GM23338 (cell line): ENCODE measurements at regions not wholly inside any gene's neighbourhood (a gene's known extent, or its start where the extent isn't known, plus 50 kb on each side); places are given as distances from the start of the nearest gene placed in this dataset.
A peak's percentile ranks its signal among the peaks of the same experiment; 100 is the strongest.

ENCODE experiments used
- ATAC-seq: fragments of 200-7000 bp; cut with Tn5 transposase; 3 replicates; pipeline ENCODE4 v1.9.1; 2020
- DNase-seq: peaks from one replicate; pipeline ENCODE4 v3.0.0-alpha.2; 2015; ENCODE audit warnings: low spot score
- H2AFZ ChIP-seq: fragments of 200-600 bp; sonication (generic); 2 replicates; pipeline ENCODE4 v1.8.0; 2016; ENCODE audit warnings: antibody characterized with exemption, mild to moderate bottlenecking, moderate library complexity
- H3F3A ChIP-seq: fragments of 200-600 bp; sonication (generic); replicated peaks from 2 replicates; pipeline ENCODE4 v1.8.0; 2017; ENCODE audit warnings: antibody characterized with exemption, mixed run types, low read depth
- H3K27ac ChIP-seq: fragments of 200-600 bp; sonication (generic); 2 replicates; pipeline ENCODE4 v1.6.1; 2016; ENCODE audit warnings: low read depth
- H3K27me3 ChIP-seq: fragments of 200-600 bp; sonication (generic); 2 replicates; pipeline ENCODE4 v1.8.0; 2016; ENCODE audit warnings: mild to moderate bottlenecking, mixed run types, moderate library complexity; ENCODE audit not compliant: insufficient read depth
- H3K36me3 ChIP-seq: fragments of 200-600 bp; sonication (generic); 2 replicates; pipeline ENCODE4 v1.8.0; 2016; ENCODE audit warnings: mild to moderate bottlenecking; ENCODE audit not compliant: insufficient read depth
- H3K4me1 ChIP-seq: fragments of 200-600 bp; sonication (generic); 2 replicates; pipeline ENCODE4 v1.8.0; 2016; ENCODE audit warnings: mild to moderate bottlenecking, moderate library complexity; ENCODE audit not compliant: insufficient read depth
- H3K4me2 ChIP-seq: fragments of 200-600 bp; sonication (generic); 2 replicates; pipeline ENCODE4 v1.7.1; 2017; ENCODE audit warnings: mixed run types
- H3K4me3 ChIP-seq: fragments of 200-600 bp; sonication (generic); 2 replicates; pipeline ENCODE4 v1.6.1; 2016; ENCODE audit warnings: mixed run types
- H3K79me2 ChIP-seq: fragments of 200-600 bp; sonication (generic); replicated peaks from 2 replicates; pipeline ENCODE4 v1.8.0; 2017; ENCODE audit warnings: mild to moderate bottlenecking; ENCODE audit not compliant: insufficient read depth
- H3K9me2 ChIP-seq: fragments of 200-600 bp; sonication (generic); 2 replicates; pipeline ENCODE4 v1.8.0; 2017; ENCODE audit not compliant: insufficient read depth
- H4K20me1 ChIP-seq: fragments of 200-600 bp; sonication (generic); replicated peaks from 2 replicates; pipeline ENCODE4 v1.8.0; 2017; ENCODE audit warnings: mild to moderate bottlenecking; ENCODE audit not compliant: insufficient read depth
- H3K27ac Mint-ChIP-seq: 2 replicates; pipeline ENCODE4 v1.8.0; 2020; ENCODE audit warnings: inconsistent platforms, mild to moderate bottlenecking, moderate library complexity, mixed read lengths
- H3K27me3 Mint-ChIP-seq: 3 replicates; pipeline ENCODE4 v1.8.0; 2022; ENCODE audit warnings: low read depth, mild to moderate bottlenecking, moderate library complexity, mixed read lengths, inconsistent platforms; ENCODE audit not compliant: insufficient read depth, poor library complexity
- H3K36me3 Mint-ChIP-seq: 3 replicates; pipeline ENCODE4 v1.8.0; 2021; ENCODE audit warnings: low read depth, mild to moderate bottlenecking, inconsistent platforms, moderate library complexity, mixed read lengths
- H3K4me1 Mint-ChIP-seq: 3 replicates; pipeline ENCODE4 v1.8.0; 2020; ENCODE audit warnings: mild to moderate bottlenecking, inconsistent platforms, mixed read lengths
- H3K4me3 Mint-ChIP-seq: 3 replicates; pipeline ENCODE4 v1.8.0; 2021; ENCODE audit warnings: moderate library complexity, mild to moderate bottlenecking, inconsistent platforms, mixed read lengths
- H3K9me3 Mint-ChIP-seq: 3 replicates; pipeline ENCODE4 v1.8.0; 2020; ENCODE audit warnings: moderate library complexity, mild to moderate bottlenecking, inconsistent platforms, mixed read lengths
- JUNB ChIP-seq: IDR thresholded peaks from one replicate; pipeline ENCODE4 v1.6.1; 2016; ENCODE audit warnings: antibody characterized with exemption; ENCODE audit not compliant: unreplicated experiment
- STAT1 ChIP-seq: IDR thresholded peaks from one replicate; pipeline ENCODE4 v1.6.1; 2016; ENCODE audit warnings: antibody characterized with exemption; ENCODE audit not compliant: unreplicated experiment
- ZNF114 ChIP-seq: fragments of 250-450 bp; sonication (Bioruptor Pico); IDR thresholded peaks from 2 replicates; pipeline ENCODE4 v1.5.0; 2020; ENCODE audit warnings: mild to moderate bottlenecking, moderate library complexity
- TF ChIP-seq, protein P1 (sequence below), 2 experiments: fragments of 200-600 bp in 1 of 2; sonication (generic) in 1 of 2; conservative IDR thresholded peaks; 2 replicates each; pipeline versions ENCODE4 v1.5.1 to v1.6.1; 2016 to 2017; ENCODE audit warnings: antibody characterized with exemption in 2 of 2, low read depth in 2 of 2, mild to moderate bottlenecking in 2 of 2, moderate library complexity in 1 of 2
- TF ChIP-seq, protein P2 (sequence below): fragments of 250-450 bp; sonication (Bioruptor Pico); IDR thresholded peaks from 2 replicates; pipeline ENCODE4 v1.5.0; 2020; ENCODE audit warnings: mild to moderate bottlenecking, moderate library complexity
- TF ChIP-seq, protein P3 (sequence below): IDR thresholded peaks from one replicate; pipeline ENCODE4 v1.6.1; 2018; ENCODE audit warnings: antibody characterized with exemption; ENCODE audit not compliant: unreplicated experiment

GRCh38 chr7:42768045-42768444, 143.8 kb downstream of the C7orf25 start:
- H3K27me3 ChIP-seq = no peaks in the 10 kb centered on the region
- H3K4me1 ChIP-seq = no peaks in the 10 kb centered on the region
- Mint-ChIP-seq H3K4me1 (no peaks in the 10 kb centered on the region), H3K27me3 (no peaks in the 10 kb centered on the region), H3K4me3 (no peak overlapping the region), H3K36me3 (no peaks in the 10 kb centered on the region), H3K9me3 (no peaks in the 10 kb centered on the region), H3K27ac (no peak overlapping the region)
- no peaks in the 10 kb centered on the region for H4K20me1 ChIP-seq
- DNase-seq (peak; percentile 48), ATAC-seq (no peak; the same call in 2 of the 3 replicates)
- no peaks in the 10 kb centered on the region for H3K36me3 ChIP-seq
- H3K79me2 ChIP-seq = no peaks in the 10 kb centered on the region
- H3K4me3 ChIP-seq = no peak overlapping the region
- no peak overlapping the region for H3K4me2 ChIP-seq
- H3K9me2 ChIP-seq = peaks cover 17% of the 10 kb centered on the region
- no peak overlapping the region for H2AFZ ChIP-seq
- TF ChIP-seq, protein P1, sequence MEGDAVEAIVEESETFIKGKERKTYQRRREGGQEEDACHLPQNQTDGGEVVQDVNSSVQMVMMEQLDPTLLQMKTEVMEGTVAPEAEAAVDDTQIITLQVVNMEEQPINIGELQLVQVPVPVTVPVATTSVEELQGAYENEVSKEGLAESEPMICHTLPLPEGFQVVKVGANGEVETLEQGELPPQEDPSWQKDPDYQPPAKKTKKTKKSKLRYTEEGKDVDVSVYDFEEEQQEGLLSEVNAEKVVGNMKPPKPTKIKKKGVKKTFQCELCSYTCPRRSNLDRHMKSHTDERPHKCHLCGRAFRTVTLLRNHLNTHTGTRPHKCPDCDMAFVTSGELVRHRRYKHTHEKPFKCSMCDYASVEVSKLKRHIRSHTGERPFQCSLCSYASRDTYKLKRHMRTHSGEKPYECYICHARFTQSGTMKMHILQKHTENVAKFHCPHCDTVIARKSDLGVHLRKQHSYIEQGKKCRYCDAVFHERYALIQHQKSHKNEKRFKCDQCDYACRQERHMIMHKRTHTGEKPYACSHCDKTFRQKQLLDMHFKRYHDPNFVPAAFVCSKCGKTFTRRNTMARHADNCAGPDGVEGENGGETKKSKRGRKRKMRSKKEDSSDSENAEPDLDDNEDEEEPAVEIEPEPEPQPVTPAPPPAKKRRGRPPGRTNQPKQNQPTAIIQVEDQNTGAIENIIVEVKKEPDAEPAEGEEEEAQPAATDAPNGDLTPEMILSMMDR (conservative IDR thresholded peaks at IDR 0.05; ENCODE audit: low read depth in 2 of 2) = peak in 1 of 2 experiments; percentile 45; a peak in 2 of 4 replicates
- no peak for TF ChIP-seq STAT1
- no peaks in the 10 kb centered on the region for H3F3A ChIP-seq
- no peak overlapping the region for H3K27ac ChIP-seq

- no peaks in the 10 kb centered on the region for H3K79me2 ChIP-seq
- no peaks in the 10 kb centered on the region for H3K36me3 Mint-ChIP-seq
- H3K4me1 Mint-ChIP-seq = no peaks in the 10 kb centered on the region
- no peaks in the 10 kb centered on the region for H3K4me1 ChIP-seq
- no peak overlapping the region for H3K4me3 ChIP-seq
- H4K20me1 ChIP-seq = no peaks in the 10 kb centered on the region
- H2AFZ ChIP-seq = no peak overlapping the region
- no peaks in the 10 kb centered on the region for H3K9me3 Mint-ChIP-seq
- H3K4me2 ChIP-seq = no peak overlapping the region
- no peaks in the 10 kb centered on the region for H3F3A ChIP-seq
- H3K27me3 ChIP-seq = no peaks in the 10 kb centered on the region
- ATAC-seq (no peak), DNase-seq (no peak)
- peaks cover 17% of the 10 kb centered on the region for H3K9me2 ChIP-seq
- no peaks in the 10 kb centered on the region for H3K36me3 ChIP-seq
- H3K27me3 Mint-ChIP-seq = no peaks in the 10 kb centered on the region
- H3K27ac Mint-ChIP-seq = no peak overlapping the region
- H3K27ac ChIP-seq = no peak overlapping the region
- H3K4me3 Mint-ChIP-seq = no peak overlapping the region
- no peak for TF ChIP-seq JUNB
- TF ChIP-seq, protein P1 (conservative IDR thresholded peaks at IDR 0.05; ENCODE audit: low read depth in 2 of 2) = no peak
- no peak for TF ChIP-seq ZNF114 (CRISPR knock-in tag)
- no peak for TF ChIP-seq STAT1
- TF ChIP-seq, protein P2, sequence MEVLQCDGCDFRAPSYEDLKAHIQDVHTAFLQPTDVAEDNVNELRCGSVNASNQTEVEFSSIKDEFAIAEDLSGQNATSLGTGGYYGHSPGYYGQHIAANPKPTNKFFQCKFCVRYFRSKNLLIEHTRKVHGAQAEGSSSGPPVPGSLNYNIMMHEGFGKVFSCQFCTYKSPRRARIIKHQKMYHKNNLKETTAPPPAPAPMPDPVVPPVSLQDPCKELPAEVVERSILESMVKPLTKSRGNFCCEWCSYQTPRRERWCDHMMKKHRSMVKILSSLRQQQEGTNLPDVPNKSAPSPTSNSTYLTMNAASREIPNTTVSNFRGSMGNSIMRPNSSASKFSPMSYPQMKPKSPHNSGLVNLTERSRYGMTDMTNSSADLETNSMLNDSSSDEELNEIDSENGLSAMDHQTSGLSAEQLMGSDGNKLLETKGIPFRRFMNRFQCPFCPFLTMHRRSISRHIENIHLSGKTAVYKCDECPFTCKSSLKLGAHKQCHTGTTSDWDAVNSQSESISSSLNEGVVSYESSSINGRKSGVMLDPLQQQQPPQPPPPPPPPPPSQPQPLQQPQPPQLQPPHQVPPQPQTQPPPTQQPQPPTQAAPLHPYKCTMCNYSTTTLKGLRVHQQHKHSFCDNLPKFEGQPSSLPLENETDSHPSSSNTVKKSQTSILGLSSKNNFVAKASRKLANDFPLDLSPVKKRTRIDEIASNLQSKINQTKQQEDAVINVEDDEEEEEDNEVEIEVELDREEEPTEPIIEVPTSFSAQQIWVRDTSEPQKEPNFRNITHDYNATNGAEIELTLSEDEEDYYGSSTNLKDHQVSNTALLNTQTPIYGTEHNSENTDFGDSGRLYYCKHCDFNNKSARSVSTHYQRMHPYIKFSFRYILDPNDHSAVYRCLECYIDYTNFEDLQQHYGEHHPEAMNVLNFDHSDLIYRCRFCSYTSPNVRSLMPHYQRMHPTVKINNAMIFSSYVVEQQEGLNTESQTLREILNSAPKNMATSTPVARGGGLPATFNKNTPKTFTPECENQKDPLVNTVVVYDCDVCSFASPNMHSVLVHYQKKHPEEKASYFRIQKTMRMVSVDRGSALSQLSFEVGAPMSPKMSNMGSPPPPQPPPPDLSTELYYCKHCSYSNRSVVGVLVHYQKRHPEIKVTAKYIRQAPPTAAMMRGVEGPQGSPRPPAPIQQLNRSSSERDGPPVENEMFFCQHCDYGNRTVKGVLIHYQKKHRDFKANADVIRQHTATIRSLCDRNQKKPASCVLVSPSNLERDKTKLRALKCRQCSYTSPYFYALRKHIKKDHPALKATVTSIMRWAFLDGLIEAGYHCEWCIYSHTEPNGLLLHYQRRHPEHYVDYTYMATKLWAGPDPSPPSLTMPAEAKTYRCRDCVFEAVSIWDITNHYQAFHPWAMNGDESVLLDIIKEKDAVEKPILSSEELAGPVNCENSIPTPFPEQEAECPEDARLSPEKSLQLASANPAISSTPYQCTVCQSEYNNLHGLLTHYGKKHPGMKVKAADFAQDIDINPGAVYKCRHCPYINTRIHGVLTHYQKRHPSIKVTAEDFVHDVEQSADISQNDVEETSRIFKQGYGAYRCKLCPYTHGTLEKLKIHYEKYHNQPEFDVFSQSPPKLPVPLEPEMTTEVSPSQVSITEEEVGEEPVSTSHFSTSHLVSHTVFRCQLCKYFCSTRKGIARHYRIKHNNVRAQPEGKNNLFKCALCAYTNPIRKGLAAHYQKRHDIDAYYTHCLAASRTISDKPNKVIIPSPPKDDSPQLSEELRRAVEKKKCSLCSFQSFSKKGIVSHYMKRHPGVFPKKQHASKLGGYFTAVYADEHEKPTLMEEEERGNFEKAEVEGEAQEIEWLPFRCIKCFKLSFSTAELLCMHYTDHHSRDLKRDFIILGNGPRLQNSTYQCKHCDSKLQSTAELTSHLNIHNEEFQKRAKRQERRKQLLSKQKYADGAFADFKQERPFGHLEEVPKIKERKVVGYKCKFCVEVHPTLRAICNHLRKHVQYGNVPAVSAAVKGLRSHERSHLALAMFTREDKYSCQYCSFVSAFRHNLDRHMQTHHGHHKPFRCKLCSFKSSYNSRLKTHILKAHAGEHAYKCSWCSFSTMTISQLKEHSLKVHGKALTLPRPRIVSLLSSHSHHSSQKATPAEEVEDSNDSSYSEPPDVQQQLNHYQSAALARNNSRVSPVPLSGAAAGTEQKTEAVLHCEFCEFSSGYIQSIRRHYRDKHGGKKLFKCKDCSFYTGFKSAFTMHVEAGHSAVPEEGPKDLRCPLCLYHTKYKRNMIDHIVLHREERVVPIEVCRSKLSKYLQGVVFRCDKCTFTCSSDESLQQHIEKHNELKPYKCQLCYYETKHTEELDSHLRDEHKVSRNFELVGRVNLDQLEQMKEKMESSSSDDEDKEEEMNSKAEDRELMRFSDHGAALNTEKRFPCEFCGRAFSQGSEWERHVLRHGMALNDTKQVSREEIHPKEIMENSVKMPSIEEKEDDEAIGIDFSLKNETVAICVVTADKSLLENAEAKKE (CRISPR knock-in tag) = no peak
- TF ChIP-seq, protein P3, sequence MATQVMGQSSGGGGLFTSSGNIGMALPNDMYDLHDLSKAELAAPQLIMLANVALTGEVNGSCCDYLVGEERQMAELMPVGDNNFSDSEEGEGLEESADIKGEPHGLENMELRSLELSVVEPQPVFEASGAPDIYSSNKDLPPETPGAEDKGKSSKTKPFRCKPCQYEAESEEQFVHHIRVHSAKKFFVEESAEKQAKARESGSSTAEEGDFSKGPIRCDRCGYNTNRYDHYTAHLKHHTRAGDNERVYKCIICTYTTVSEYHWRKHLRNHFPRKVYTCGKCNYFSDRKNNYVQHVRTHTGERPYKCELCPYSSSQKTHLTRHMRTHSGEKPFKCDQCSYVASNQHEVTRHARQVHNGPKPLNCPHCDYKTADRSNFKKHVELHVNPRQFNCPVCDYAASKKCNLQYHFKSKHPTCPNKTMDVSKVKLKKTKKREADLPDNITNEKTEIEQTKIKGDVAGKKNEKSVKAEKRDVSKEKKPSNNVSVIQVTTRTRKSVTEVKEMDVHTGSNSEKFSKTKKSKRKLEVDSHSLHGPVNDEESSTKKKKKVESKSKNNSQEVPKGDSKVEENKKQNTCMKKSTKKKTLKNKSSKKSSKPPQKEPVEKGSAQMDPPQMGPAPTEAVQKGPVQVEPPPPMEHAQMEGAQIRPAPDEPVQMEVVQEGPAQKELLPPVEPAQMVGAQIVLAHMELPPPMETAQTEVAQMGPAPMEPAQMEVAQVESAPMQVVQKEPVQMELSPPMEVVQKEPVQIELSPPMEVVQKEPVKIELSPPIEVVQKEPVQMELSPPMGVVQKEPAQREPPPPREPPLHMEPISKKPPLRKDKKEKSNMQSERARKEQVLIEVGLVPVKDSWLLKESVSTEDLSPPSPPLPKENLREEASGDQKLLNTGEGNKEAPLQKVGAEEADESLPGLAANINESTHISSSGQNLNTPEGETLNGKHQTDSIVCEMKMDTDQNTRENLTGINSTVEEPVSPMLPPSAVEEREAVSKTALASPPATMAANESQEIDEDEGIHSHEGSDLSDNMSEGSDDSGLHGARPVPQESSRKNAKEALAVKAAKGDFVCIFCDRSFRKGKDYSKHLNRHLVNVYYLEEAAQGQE = no peak
Observed at GRCh38 chr7:42766782-42767423, 145.0 kb downstream of the C7orf25 start.
